WTC11 (cell line): ENCODE measurements at regions not wholly inside any gene's neighbourhood (a gene's known extent, or its start where the extent isn't known, plus 50 kb on each side); places are given as distances from the start of the nearest gene placed in this dataset.

Source experiments
- ATF1 ChIP-seq: sonication (generic); formaldehyde crosslinking; IDR thresholded peaks from 2 replicates; pipeline ENCODE4 v1.8.1; 2023; ENCODE audit warnings: mild to moderate bottlenecking, moderate library complexity, missing genetic modification reagents
- CREB1 ChIP-seq: sonication (generic); formaldehyde crosslinking; IDR thresholded peaks from 2 replicates; pipeline ENCODE4 v1.8.0; 2023; ENCODE audit warnings: mild to moderate bottlenecking, missing genetic modification reagents
- JUN ChIP-seq: sonication (generic); formaldehyde crosslinking; IDR thresholded peaks from 2 replicates; pipeline ENCODE4 v1.8.0; 2023; ENCODE audit warnings: mild to moderate bottlenecking, missing genetic modification reagents
- PRRX2 ChIP-seq: fragments of 250-450 bp; sonication (Bioruptor Pico); IDR thresholded peaks from 2 replicates; pipeline ENCODE4 v1.8.0; 2021; ENCODE audit warnings: mild to moderate bottlenecking
- TCF7 ChIP-seq: sonication (generic); formaldehyde crosslinking; IDR thresholded peaks from 2 replicates; pipeline ENCODE4 v1.8.0; 2022; ENCODE audit warnings: mild to moderate bottlenecking, low read depth, missing genetic modification reagents, moderate library complexity
- ZNF263 ChIP-seq: sonication (generic); formaldehyde crosslinking; IDR thresholded peaks from 2 replicates; pipeline ENCODE4 v1.8.1; 2022; ENCODE audit warnings: low read depth, mild to moderate bottlenecking, moderate library complexity, missing genetic modification reagents
- ZNF423 ChIP-seq: fragments of 250-450 bp; sonication (Bioruptor Pico); IDR thresholded peaks from 2 replicates; pipeline ENCODE4 v2.1.2; 2022; ENCODE audit warnings: mild to moderate bottlenecking, moderate library complexity
- TF ChIP-seq, protein P1 (sequence below): fragments of 200-600 bp; IDR thresholded peaks from 2 replicates; pipeline ENCODE4 v1.8.0; 2022; ENCODE audit warnings: antibody characterized with exemption
- TF ChIP-seq, protein P2 (sequence below): sonication (generic); formaldehyde crosslinking; IDR thresholded peaks from 2 replicates; pipeline ENCODE4 v1.8.0; 2023; ENCODE audit warnings: missing genetic modification reagents
- TF ChIP-seq, protein P3 (sequence below): sonication (generic); formaldehyde crosslinking; IDR thresholded peaks from 2 replicates; pipeline ENCODE4 v1.8.1; 2023; ENCODE audit warnings: mild to moderate bottlenecking, missing genetic modification reagents, moderate library complexity
- TF ChIP-seq, protein P4 (sequence below): sonication (generic); formaldehyde crosslinking; IDR thresholded peaks from 2 replicates; pipeline ENCODE4 v1.8.0; 2022; ENCODE audit warnings: mild to moderate bottlenecking, missing genetic modification reagents
- TF ChIP-seq, protein P5 (sequence below): sonication (generic); formaldehyde crosslinking; IDR thresholded peaks from 2 replicates; pipeline ENCODE4 v1.8.1; 2022; ENCODE audit warnings: low read depth, mild to moderate bottlenecking, moderate library complexity, missing genetic modification reagents, borderline replicate concordance
- TF ChIP-seq, protein P6 (sequence below): sonication (generic); formaldehyde crosslinking; IDR thresholded peaks from 2 replicates; pipeline ENCODE4 v1.8.0; 2023; ENCODE audit warnings: missing genetic modification reagents, mild to moderate bottlenecking, borderline replicate concordance

DNA sequence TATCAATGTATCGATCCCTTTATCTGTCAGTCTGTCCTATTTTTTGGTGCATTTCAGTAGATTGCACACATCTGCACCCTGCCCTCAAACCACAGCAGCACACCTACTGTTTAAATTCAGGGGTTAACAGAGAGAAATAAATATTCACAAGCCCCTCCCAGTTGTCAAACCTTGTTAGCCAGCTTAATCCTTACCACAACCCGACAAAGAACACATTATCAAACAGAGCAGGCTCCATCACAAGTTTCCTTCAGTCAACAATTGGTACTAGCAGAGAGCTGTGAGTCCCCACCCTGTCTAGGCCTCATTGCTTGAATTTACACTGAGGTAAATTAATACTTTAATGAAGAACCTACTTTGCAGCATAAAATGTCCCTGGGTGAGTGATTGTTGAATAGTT, 249.8 kb downstream of the FNDC1 start:
- TF ChIP-seq, protein P1, sequence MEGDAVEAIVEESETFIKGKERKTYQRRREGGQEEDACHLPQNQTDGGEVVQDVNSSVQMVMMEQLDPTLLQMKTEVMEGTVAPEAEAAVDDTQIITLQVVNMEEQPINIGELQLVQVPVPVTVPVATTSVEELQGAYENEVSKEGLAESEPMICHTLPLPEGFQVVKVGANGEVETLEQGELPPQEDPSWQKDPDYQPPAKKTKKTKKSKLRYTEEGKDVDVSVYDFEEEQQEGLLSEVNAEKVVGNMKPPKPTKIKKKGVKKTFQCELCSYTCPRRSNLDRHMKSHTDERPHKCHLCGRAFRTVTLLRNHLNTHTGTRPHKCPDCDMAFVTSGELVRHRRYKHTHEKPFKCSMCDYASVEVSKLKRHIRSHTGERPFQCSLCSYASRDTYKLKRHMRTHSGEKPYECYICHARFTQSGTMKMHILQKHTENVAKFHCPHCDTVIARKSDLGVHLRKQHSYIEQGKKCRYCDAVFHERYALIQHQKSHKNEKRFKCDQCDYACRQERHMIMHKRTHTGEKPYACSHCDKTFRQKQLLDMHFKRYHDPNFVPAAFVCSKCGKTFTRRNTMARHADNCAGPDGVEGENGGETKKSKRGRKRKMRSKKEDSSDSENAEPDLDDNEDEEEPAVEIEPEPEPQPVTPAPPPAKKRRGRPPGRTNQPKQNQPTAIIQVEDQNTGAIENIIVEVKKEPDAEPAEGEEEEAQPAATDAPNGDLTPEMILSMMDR, result no peak
- TF ChIP-seq, protein P2, sequence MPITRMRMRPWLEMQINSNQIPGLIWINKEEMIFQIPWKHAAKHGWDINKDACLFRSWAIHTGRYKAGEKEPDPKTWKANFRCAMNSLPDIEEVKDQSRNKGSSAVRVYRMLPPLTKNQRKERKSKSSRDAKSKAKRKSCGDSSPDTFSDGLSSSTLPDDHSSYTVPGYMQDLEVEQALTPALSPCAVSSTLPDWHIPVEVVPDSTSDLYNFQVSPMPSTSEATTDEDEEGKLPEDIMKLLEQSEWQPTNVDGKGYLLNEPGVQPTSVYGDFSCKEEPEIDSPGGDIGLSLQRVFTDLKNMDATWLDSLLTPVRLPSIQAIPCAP, result no peak
- TF ChIP-seq, protein P3, sequence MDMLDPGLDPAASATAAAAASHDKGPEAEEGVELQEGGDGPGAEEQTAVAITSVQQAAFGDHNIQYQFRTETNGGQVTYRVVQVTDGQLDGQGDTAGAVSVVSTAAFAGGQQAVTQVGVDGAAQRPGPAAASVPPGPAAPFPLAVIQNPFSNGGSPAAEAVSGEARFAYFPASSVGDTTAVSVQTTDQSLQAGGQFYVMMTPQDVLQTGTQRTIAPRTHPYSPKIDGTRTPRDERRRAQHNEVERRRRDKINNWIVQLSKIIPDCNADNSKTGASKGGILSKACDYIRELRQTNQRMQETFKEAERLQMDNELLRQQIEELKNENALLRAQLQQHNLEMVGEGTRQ (CRISPR knock-in tag), result no peak
- TF ChIP-seq ATF1 (no peak), ZNF423 (CRISPR knock-in tag) (no peak), PRRX2 (no peak), ZNF263 (CRISPR knock-in tag) (no peak), CREB1 (CRISPR knock-in tag) (no peak), JUN (CRISPR knock-in tag) (no peak), TCF7 (CRISPR knock-in tag) (no peak)
- TF ChIP-seq, protein P4, sequence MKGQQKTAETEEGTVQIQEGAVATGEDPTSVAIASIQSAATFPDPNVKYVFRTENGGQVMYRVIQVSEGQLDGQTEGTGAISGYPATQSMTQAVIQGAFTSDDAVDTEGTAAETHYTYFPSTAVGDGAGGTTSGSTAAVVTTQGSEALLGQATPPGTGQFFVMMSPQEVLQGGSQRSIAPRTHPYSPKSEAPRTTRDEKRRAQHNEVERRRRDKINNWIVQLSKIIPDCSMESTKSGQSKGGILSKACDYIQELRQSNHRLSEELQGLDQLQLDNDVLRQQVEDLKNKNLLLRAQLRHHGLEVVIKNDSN (CRISPR knock-in tag), result no peak
- TF ChIP-seq, protein P5, sequence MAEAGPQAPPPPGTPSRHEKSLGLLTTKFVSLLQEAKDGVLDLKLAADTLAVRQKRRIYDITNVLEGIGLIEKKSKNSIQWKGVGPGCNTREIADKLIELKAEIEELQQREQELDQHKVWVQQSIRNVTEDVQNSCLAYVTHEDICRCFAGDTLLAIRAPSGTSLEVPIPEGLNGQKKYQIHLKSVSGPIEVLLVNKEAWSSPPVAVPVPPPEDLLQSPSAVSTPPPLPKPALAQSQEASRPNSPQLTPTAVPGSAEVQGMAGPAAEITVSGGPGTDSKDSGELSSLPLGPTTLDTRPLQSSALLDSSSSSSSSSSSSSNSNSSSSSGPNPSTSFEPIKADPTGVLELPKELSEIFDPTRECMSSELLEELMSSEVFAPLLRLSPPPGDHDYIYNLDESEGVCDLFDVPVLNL (CRISPR knock-in tag), result no peak
- TF ChIP-seq, protein P6, sequence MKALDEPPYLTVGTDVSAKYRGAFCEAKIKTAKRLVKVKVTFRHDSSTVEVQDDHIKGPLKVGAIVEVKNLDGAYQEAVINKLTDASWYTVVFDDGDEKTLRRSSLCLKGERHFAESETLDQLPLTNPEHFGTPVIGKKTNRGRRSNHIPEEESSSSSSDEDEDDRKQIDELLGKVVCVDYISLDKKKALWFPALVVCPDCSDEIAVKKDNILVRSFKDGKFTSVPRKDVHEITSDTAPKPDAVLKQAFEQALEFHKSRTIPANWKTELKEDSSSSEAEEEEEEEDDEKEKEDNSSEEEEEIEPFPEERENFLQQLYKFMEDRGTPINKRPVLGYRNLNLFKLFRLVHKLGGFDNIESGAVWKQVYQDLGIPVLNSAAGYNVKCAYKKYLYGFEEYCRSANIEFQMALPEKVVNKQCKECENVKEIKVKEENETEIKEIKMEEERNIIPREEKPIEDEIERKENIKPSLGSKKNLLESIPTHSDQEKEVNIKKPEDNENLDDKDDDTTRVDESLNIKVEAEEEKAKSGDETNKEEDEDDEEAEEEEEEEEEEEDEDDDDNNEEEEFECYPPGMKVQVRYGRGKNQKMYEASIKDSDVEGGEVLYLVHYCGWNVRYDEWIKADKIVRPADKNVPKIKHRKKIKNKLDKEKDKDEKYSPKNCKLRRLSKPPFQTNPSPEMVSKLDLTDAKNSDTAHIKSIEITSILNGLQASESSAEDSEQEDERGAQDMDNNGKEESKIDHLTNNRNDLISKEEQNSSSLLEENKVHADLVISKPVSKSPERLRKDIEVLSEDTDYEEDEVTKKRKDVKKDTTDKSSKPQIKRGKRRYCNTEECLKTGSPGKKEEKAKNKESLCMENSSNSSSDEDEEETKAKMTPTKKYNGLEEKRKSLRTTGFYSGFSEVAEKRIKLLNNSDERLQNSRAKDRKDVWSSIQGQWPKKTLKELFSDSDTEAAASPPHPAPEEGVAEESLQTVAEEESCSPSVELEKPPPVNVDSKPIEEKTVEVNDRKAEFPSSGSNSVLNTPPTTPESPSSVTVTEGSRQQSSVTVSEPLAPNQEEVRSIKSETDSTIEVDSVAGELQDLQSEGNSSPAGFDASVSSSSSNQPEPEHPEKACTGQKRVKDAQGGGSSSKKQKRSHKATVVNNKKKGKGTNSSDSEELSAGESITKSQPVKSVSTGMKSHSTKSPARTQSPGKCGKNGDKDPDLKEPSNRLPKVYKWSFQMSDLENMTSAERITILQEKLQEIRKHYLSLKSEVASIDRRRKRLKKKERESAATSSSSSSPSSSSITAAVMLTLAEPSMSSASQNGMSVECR (CRISPR knock-in tag), result no peak
